Activated gamma-delta T cell treated with Interleukin-2 at 50 U/mL for 16 hours (primary cell): ENCODE measurements at regions not wholly inside any gene's neighbourhood (a gene's known extent, or its start where the extent isn't known, plus 50 kb on each side); places are given as distances from the start of the nearest gene placed in this dataset.
"Not testable (repeated sequence)": the region's sequence is repeated elsewhere in the genome, so short reads cannot be mapped to it uniquely, and the experiment has no call there.

Experiments used
- DNase-seq: peaks from one replicate; pipeline ENCODE4 v3.0.0-alpha.2; 2020

- not testable (repeated sequence) for DNase-seq
These were observed 93.2 kb upstream of the GRIN2A start for GRCh38 chr16:10275214-10275996.

- no peak for DNase-seq
These were observed 95.4 kb upstream of the GRIN2A start for GRCh38 chr16:10277597-10277996.

GRCh38 chr16:10280262-10281170, 98.3 kb upstream of the GRIN2A start:
- no peak for DNase-seq

GRCh38 chr16:10282367-10282766, 100.1 kb upstream of the GRIN2A start:
- DNase-seq: no peak

GRCh38 chr16:10283246-10283645, 101.0 kb upstream of the GRIN2A start:
- DNase-seq: not testable (repeated sequence)

- not testable (repeated sequence) for DNase-seq
These were observed 95.3 kb upstream of the ATF7IP2 start for GRCh38 chr16:10290467-10291105.

GRCh38 chr16:10292197-10292596, 93.7 kb upstream of the ATF7IP2 start:
- DNase-seq: not testable (repeated sequence)

GRCh38 chr16:10292976-10293375, 92.9 kb upstream of the ATF7IP2 start:
- not testable (repeated sequence) for DNase-seq

GRCh38 chr16:10294153-10294552, 91.7 kb upstream of the ATF7IP2 start:
- not testable (repeated sequence) for DNase-seq

- DNase-seq: no peak
These were observed 88.9 kb upstream of the ATF7IP2 start for GRCh38 chr16:10296956-10297340.

GRCh38 chr16:10297341-10298006, 88.4 kb upstream of the ATF7IP2 start:
- no peak for DNase-seq

- DNase-seq: no peak
These were observed 85.0 kb upstream of the ATF7IP2 start for GRCh38 chr16:10300905-10301304.

GRCh38 chr16:10301547-10301946, 84.3 kb upstream of the ATF7IP2 start:
- not testable (repeated sequence) for DNase-seq

GRCh38 chr16:10305912-10306311, 79.9 kb upstream of the ATF7IP2 start:
- DNase-seq: no peak

- no peak for DNase-seq
These were observed 77.3 kb upstream of the ATF7IP2 start for GRCh38 chr16:10308305-10309193.

- DNase-seq: no peak
These were observed 76.5 kb upstream of the ATF7IP2 start for GRCh38 chr16:10309271-10309932.

GRCh38 chr16:10312008-10312407, 73.9 kb upstream of the ATF7IP2 start:
- DNase-seq: no peak

GRCh38 chr16:10312784-10313724, 72.8 kb upstream of the ATF7IP2 start:
- DNase-seq: no peak

- no peak for DNase-seq
These were observed 71.5 kb upstream of the ATF7IP2 start for GRCh38 chr16:10314317-10314716.

- DNase-seq: no peak
These were observed 71.0 kb upstream of the ATF7IP2 start for GRCh38 chr16:10314811-10315210.
